ENCODE measurements at regions not wholly inside any gene's neighbourhood (a gene's known extent, or its start where the extent isn't known, plus 50 kb on each side); places are given as distances from the start of the nearest gene placed in this dataset.

GRCh38 chr2:128384446-128384845 is 65.8 kb upstream of the HS6ST1 start:
- Mint-ChIP-seq H3K9me3 (no peaks in the 10 kb centered on the region), H3K36me3 (no peaks in the 10 kb centered on the region), H3K27me3 (no peaks in the 10 kb centered on the region), H3K4me1 (no peaks in the 10 kb centered on the region), H3K4me3 (no peak overlapping the region), H3K27ac (no peak overlapping the region)
- Histone ChIP-seq H3K27me3 (ENCODE audit: control insufficient read depth in 2 of 2, insufficient read depth in 2 of 2, low read length in 2 of 2) (no peaks in the 10 kb centered on the region), H3K27ac (ENCODE audit: low read depth, low read length) (no peak overlapping the region), H3K4me1 (ENCODE audit: control insufficient read depth in 2 of 2, insufficient read depth in 2 of 2, low read length in 2 of 2) (peaks cover 0 to 10% of the 10 kb centered on the region in 2 donors), H3K9me3 (ENCODE audit: control insufficient read depth in 2 of 3, low read length in 3 of 3) (no peaks in the 10 kb centered on the region), H3K36me3 (ENCODE audit: control insufficient read depth in 2 of 3, insufficient read depth in 3 of 3, low read length in 3 of 3) (no peaks in the 10 kb centered on the region), H3K4me3 (ENCODE audit: low read length) (no peak overlapping the region)
- CTCF ChIA-PET: no interaction called here
- intact Hi-C loops (cut with micrococcal nuclease): no loop called here
- ATAC-seq (no peak), DNase-seq (no peak)
- POLR2A ChIA-PET: no interaction called here

- Histone ChIP-seq H3K4me3 (ENCODE audit: low read length) (no peak overlapping the region), H3K27me3 (ENCODE audit: control insufficient read depth in 2 of 2, insufficient read depth in 2 of 2, low read length in 2 of 2) (no peaks in the 10 kb centered on the region), H3K4me1 (ENCODE audit: control insufficient read depth in 2 of 2, insufficient read depth in 2 of 2, low read length in 2 of 2) (peaks cover 0 to 10% of the 10 kb centered on the region in 2 donors), H3K36me3 (ENCODE audit: control insufficient read depth in 2 of 3, insufficient read depth in 3 of 3, low read length in 3 of 3) (no peaks in the 10 kb centered on the region), H3K27ac (ENCODE audit: low read depth, low read length) (no peak overlapping the region), H3K9me3 (ENCODE audit: control insufficient read depth in 2 of 3, low read length in 3 of 3) (no peaks in the 10 kb centered on the region)
- intact Hi-C loops (cut with micrococcal nuclease): no loop called here
- Mint-ChIP-seq H3K27me3 (no peaks in the 10 kb centered on the region), H3K4me3 (no peak overlapping the region), H3K27ac (no peak overlapping the region), H3K9me3 (no peaks in the 10 kb centered on the region), H3K4me1 (no peaks in the 10 kb centered on the region), H3K36me3 (no peaks in the 10 kb centered on the region)
- DNase-seq (no peak), ATAC-seq (no peak)
- CTCF ChIA-PET: no interaction called here
- POLR2A ChIA-PET: no interaction called here
These were observed 66.3 kb upstream of the HS6ST1 start for GRCh38 chr2:128384956-128385355.

- no peak overlapping the region for H3K4me3 Mint-ChIP-seq
- H3K36me3 Mint-ChIP-seq: no peaks in the 10 kb centered on the region
- ChIA-PET CTCF (no interaction called here), POLR2A (no interaction called here)
- H3K4me1 ChIP-seq (ENCODE audit: control insufficient read depth in 2 of 2, insufficient read depth in 2 of 2, low read length in 2 of 2): peaks cover 0 to 10% of the 10 kb centered on the region in 2 donors
- H3K27ac ChIP-seq (ENCODE audit: low read depth, low read length): no peak overlapping the region
- H3K27me3 Mint-ChIP-seq: no peaks in the 10 kb centered on the region
- H3K9me3 ChIP-seq (ENCODE audit: control insufficient read depth in 2 of 3, low read length in 3 of 3): no peaks in the 10 kb centered on the region
- no peak for DNase-seq
- no peaks in the 10 kb centered on the region for H3K36me3 ChIP-seq (ENCODE audit: control insufficient read depth in 2 of 3, insufficient read depth in 3 of 3, low read length in 3 of 3)
- intact Hi-C loops (cut with micrococcal nuclease): no loop called here
- no peaks in the 10 kb centered on the region for H3K27me3 ChIP-seq (ENCODE audit: control insufficient read depth in 2 of 2, insufficient read depth in 2 of 2, low read length in 2 of 2)
- ATAC-seq: no peak
- H3K9me3 Mint-ChIP-seq: no peaks in the 10 kb centered on the region
- no peaks in the 10 kb centered on the region for H3K4me1 Mint-ChIP-seq
- H3K4me3 ChIP-seq (ENCODE audit: low read length): no peak overlapping the region
- no peak overlapping the region for H3K27ac Mint-ChIP-seq
These were observed 66.7 kb upstream of the HS6ST1 start for GRCh38 chr2:128385365-128385764.

- Histone ChIP-seq H3K27ac (ENCODE audit: low read depth, low read length) (no peak overlapping the region), H3K4me3 (ENCODE audit: low read length) (no peak overlapping the region), H3K4me1 (ENCODE audit: control insufficient read depth in 2 of 2, insufficient read depth in 2 of 2, low read length in 2 of 2) (peaks cover 0 to 10% of the 10 kb centered on the region in 2 donors), H3K36me3 (ENCODE audit: control insufficient read depth in 2 of 3, insufficient read depth in 3 of 3, low read length in 3 of 3) (no peaks in the 10 kb centered on the region), H3K9me3 (ENCODE audit: control insufficient read depth in 2 of 3, low read length in 3 of 3) (no peaks in the 10 kb centered on the region), H3K27me3 (ENCODE audit: control insufficient read depth in 2 of 2, insufficient read depth in 2 of 2, low read length in 2 of 2) (no peaks in the 10 kb centered on the region)
- CTCF ChIA-PET: no interaction called here
- POLR2A ChIA-PET: no interaction called here
- intact Hi-C loops (cut with micrococcal nuclease): no loop called here
- no peaks in the 10 kb centered on the region for H3K36me3 Mint-ChIP-seq
- DNase-seq: no peak
- H3K4me3 Mint-ChIP-seq: no peak overlapping the region
- H3K27me3 Mint-ChIP-seq: no peaks in the 10 kb centered on the region
- H3K27ac Mint-ChIP-seq: no peak overlapping the region
- no peaks in the 10 kb centered on the region for H3K4me1 Mint-ChIP-seq
- H3K9me3 Mint-ChIP-seq: no peaks in the 10 kb centered on the region
- ATAC-seq: no peak
These were observed 67.4 kb upstream of the HS6ST1 start for GRCh38 chr2:128386066-128386465.

GRCh38 chr2:128388499-128388941 is 69.9 kb upstream of the HS6ST1 start:
- intact Hi-C loops (cut with micrococcal nuclease): no loop called here
- H3K9me3 ChIP-seq (ENCODE audit: control insufficient read depth in 2 of 3, low read length in 3 of 3): no peaks in the 10 kb centered on the region
- Mint-ChIP-seq H3K9me3 (no peaks in the 10 kb centered on the region), H3K27me3 (no peaks in the 10 kb centered on the region), H3K36me3 (no peaks in the 10 kb centered on the region), H3K4me1 (no peaks in the 10 kb centered on the region), H3K4me3 (no peak overlapping the region), H3K27ac (no peak overlapping the region)
- no peaks in the 10 kb centered on the region for H3K36me3 ChIP-seq (ENCODE audit: control insufficient read depth in 2 of 3, insufficient read depth in 3 of 3, low read length in 3 of 3)
- DNase-seq: no peak
- no peaks in the 10 kb centered on the region for H3K27me3 ChIP-seq (ENCODE audit: control insufficient read depth in 2 of 2, insufficient read depth in 2 of 2, low read length in 2 of 2)
- CTCF ChIA-PET: no interaction called here
- POLR2A ChIA-PET: no interaction called here
- no peaks in the 10 kb centered on the region for H3K4me1 ChIP-seq (ENCODE audit: control insufficient read depth in 2 of 2, insufficient read depth in 2 of 2, low read length in 2 of 2)
- no peak overlapping the region for H3K4me3 ChIP-seq (ENCODE audit: low read length)
- no peak for ATAC-seq
- no peak overlapping the region for H3K27ac ChIP-seq (ENCODE audit: low read depth, low read length)

- Histone ChIP-seq H3K36me3 (ENCODE audit: control insufficient read depth in 2 of 3, insufficient read depth in 3 of 3, low read length in 3 of 3) (no peaks in the 10 kb centered on the region), H3K4me3 (ENCODE audit: low read length) (no peak overlapping the region), H3K27me3 (ENCODE audit: control insufficient read depth in 2 of 2, insufficient read depth in 2 of 2, low read length in 2 of 2) (no peaks in the 10 kb centered on the region), H3K4me1 (ENCODE audit: control insufficient read depth in 2 of 2, insufficient read depth in 2 of 2, low read length in 2 of 2) (no peaks in the 10 kb centered on the region), H3K27ac (ENCODE audit: low read depth, low read length) (no peak overlapping the region), H3K9me3 (ENCODE audit: control insufficient read depth in 2 of 3, low read length in 3 of 3) (no peaks in the 10 kb centered on the region)
- no peaks in the 10 kb centered on the region for H3K36me3 Mint-ChIP-seq
- CTCF ChIA-PET: no interaction called here
- no peak overlapping the region for H3K4me3 Mint-ChIP-seq
- no peaks in the 10 kb centered on the region for H3K4me1 Mint-ChIP-seq
- no peaks in the 10 kb centered on the region for H3K9me3 Mint-ChIP-seq
- DNase-seq (no peak), ATAC-seq (no peak)
- no peaks in the 10 kb centered on the region for H3K27me3 Mint-ChIP-seq
- POLR2A ChIA-PET: no interaction called here
- no peak overlapping the region for H3K27ac Mint-ChIP-seq
- intact Hi-C loops (cut with micrococcal nuclease): no loop called here
These were observed 70.9 kb upstream of the HS6ST1 start for GRCh38 chr2:128389388-128390086.

GRCh38 chr2:128390256-128390990 is 71.8 kb upstream of the HS6ST1 start:
- no peaks in the 10 kb centered on the region for H3K36me3 Mint-ChIP-seq
- no peak for ATAC-seq
- no peak overlapping the region for H3K27ac Mint-ChIP-seq
- no peaks in the 10 kb centered on the region for H3K27me3 ChIP-seq (ENCODE audit: control insufficient read depth in 2 of 2, insufficient read depth in 2 of 2, low read length in 2 of 2)
- H3K4me1 Mint-ChIP-seq: no peaks in the 10 kb centered on the region
- H3K9me3 ChIP-seq (ENCODE audit: control insufficient read depth in 2 of 3, low read length in 3 of 3): no peaks in the 10 kb centered on the region
- H3K9me3 Mint-ChIP-seq: no peaks in the 10 kb centered on the region
- H3K4me3 ChIP-seq (ENCODE audit: low read length): no peak overlapping the region
- H3K36me3 ChIP-seq (ENCODE audit: control insufficient read depth in 2 of 3, insufficient read depth in 3 of 3, low read length in 3 of 3): no peaks in the 10 kb centered on the region
- POLR2A ChIA-PET: no interaction called here
- no peaks in the 10 kb centered on the region for H3K4me1 ChIP-seq (ENCODE audit: control insufficient read depth in 2 of 2, insufficient read depth in 2 of 2, low read length in 2 of 2)
- no peak overlapping the region for H3K27ac ChIP-seq (ENCODE audit: low read depth, low read length)
- no peak overlapping the region for H3K4me3 Mint-ChIP-seq
- no peak for DNase-seq
- CTCF ChIA-PET: no interaction called here
- no peaks in the 10 kb centered on the region for H3K27me3 Mint-ChIP-seq
- intact Hi-C loops (cut with micrococcal nuclease): no loop called here

All from naive thymus-derived CD4-positive, alpha-beta T cell (primary cell).